Stimulated activated CD4-positive, alpha-beta T cell treated with anti-CD3 and anti-CD28 coated beads, Interleukin-2, amount 100 ng/mL, for 4 hours (primary cell): ENCODE measurements at regions not wholly inside any gene's neighbourhood (a gene's known extent, or its start where the extent isn't known, plus 50 kb on each side); places are given as distances from the start of the nearest gene placed in this dataset.

ENCODE experiments used
- DNase-seq: peaks from one replicate; pipeline ENCODE4 v3.0.0-alpha.2; 2020; ENCODE audit warnings: low read depth

- DNase-seq = no peak
These were observed 81.0 kb upstream of the DAB2 start for GRCh38 chr5:39505791-39506190.

- DNase-seq = no peak
These were observed 80.6 kb upstream of the DAB2 start for GRCh38 chr5:39505363-39505762.

- DNase-seq = no peak
These were observed 78.4 kb upstream of the DAB2 start for GRCh38 chr5:39503155-39503554.

GRCh38 chr5:39502704-39503103 is 77.9 kb upstream of the DAB2 start:
- DNase-seq = no peak

GRCh38 chr5:39501397-39501796 is 76.6 kb upstream of the DAB2 start:
- DNase-seq = no peak

- DNase-seq = no peak
These were observed 75.9 kb upstream of the DAB2 start for GRCh38 chr5:39500551-39501175.

- no peak for DNase-seq
These were observed 73.6 kb upstream of the DAB2 start for GRCh38 chr5:39498278-39498952.

GRCh38 chr5:39497322-39497721 is 72.5 kb upstream of the DAB2 start:
- no peak for DNase-seq

- DNase-seq = no peak
These were observed 70.4 kb upstream of the DAB2 start for GRCh38 chr5:39495227-39495626.

GRCh38 chr5:39494534-39494933 is 69.8 kb upstream of the DAB2 start:
- no peak for DNase-seq

- no peak for DNase-seq
These were observed 69.3 kb upstream of the DAB2 start for GRCh38 chr5:39494107-39494510.

- DNase-seq = no peak
These were observed 66.4 kb upstream of the DAB2 start for GRCh38 chr5:39491210-39491609.

GRCh38 chr5:39489263-39489662 is 64.5 kb upstream of the DAB2 start:
- no peak for DNase-seq

GRCh38 chr5:39486790-39487189 is 62.0 kb upstream of the DAB2 start:
- no peak for DNase-seq

- DNase-seq = no peak
These were observed 61.6 kb upstream of the DAB2 start for GRCh38 chr5:39486361-39486760.

GRCh38 chr5:39485079-39485478 is 60.3 kb upstream of the DAB2 start:
- DNase-seq = no peak

GRCh38 chr5:39484673-39485072 is 59.9 kb upstream of the DAB2 start:
- DNase-seq = no peak

- DNase-seq = no peak
These were observed 57.3 kb upstream of the DAB2 start for GRCh38 chr5:39482098-39482497.

GRCh38 chr5:39479537-39479936 is 54.8 kb upstream of the DAB2 start:
- no peak for DNase-seq

- no peak for DNase-seq
These were observed 54.1 kb upstream of the DAB2 start for GRCh38 chr5:39478863-39479262.

GRCh38 chr5:39476843-39477220 is 52.1 kb upstream of the DAB2 start:
- DNase-seq = no peak

- no peak for DNase-seq
These were observed 51.4 kb upstream of the DAB2 start for GRCh38 chr5:39475881-39476842.

GRCh38 chr5:39475159-39475571 is 50.4 kb upstream of the DAB2 start:
- no peak for DNase-seq
